GM23248 (cell line): ENCODE measurements at regions not wholly inside any gene's neighbourhood (a gene's known extent, or its start where the extent isn't known, plus 50 kb on each side); places are given as distances from the start of the nearest gene placed in this dataset.

Experiments used
- EZH2 ChIP-seq: fragments of 200-600 bp; sonication (generic); IDR thresholded peaks from 2 replicates; pipeline ENCODE4 v1.6.1; 2018; ENCODE audit warnings: antibody characterized with exemption, mild to moderate bottlenecking; ENCODE audit not compliant: insufficient read depth, poor library complexity, severe bottlenecking
- EZH2phosphoT487 ChIP-seq: fragments of 200-600 bp; sonication (generic); IDR thresholded peaks from 2 replicates; pipeline ENCODE4 v1.6.1; 2018; ENCODE audit warnings: antibody characterized with exemption, moderate library complexity, mild to moderate bottlenecking, low read depth; ENCODE audit not compliant: insufficient read depth

GRCh38 chr12:76155157-76155670 is 70.7 kb upstream of the NAP1L1 start:
- TF ChIP-seq EZH2phosphoT487: no peak
- no peak for TF ChIP-seq EZH2
